ENCODE measurements at regions not wholly inside any gene's neighbourhood (a gene's known extent, or its start where the extent isn't known, plus 50 kb on each side); places are given as distances from the start of the nearest gene placed in this dataset.

DNA sequence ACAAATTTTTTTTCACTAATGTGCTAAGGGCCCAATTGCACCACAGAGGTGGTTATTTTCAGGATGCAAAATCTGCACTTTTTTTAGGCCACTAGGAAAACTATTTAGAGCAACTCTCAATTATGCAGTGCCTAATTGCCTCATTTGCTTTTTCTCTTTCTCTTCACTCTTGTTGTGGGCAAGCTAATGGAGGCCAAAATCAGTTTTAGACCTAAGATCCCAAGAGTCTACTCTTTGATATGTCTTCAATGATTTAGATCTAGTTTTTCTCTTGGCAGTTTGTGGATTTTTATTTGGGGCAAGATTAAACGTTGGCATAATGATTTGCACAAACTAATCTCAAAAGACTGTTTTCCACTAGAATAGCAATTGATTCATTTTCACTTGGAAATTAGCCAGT, 1996.9 kb downstream of the LRRC4C start:
- TF ChIP-seq, protein P1, sequence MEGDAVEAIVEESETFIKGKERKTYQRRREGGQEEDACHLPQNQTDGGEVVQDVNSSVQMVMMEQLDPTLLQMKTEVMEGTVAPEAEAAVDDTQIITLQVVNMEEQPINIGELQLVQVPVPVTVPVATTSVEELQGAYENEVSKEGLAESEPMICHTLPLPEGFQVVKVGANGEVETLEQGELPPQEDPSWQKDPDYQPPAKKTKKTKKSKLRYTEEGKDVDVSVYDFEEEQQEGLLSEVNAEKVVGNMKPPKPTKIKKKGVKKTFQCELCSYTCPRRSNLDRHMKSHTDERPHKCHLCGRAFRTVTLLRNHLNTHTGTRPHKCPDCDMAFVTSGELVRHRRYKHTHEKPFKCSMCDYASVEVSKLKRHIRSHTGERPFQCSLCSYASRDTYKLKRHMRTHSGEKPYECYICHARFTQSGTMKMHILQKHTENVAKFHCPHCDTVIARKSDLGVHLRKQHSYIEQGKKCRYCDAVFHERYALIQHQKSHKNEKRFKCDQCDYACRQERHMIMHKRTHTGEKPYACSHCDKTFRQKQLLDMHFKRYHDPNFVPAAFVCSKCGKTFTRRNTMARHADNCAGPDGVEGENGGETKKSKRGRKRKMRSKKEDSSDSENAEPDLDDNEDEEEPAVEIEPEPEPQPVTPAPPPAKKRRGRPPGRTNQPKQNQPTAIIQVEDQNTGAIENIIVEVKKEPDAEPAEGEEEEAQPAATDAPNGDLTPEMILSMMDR (conservative IDR thresholded peaks at IDR 0.05; ENCODE audit: low read depth, low read length), result no peak
- H3K4me3 ChIP-seq (ENCODE audit: low read depth, low read length), result no peak overlapping the region
- DNase-seq (ENCODE audit: low read depth), result no peak

GRCh38 chr11:39461066-39461465, 1998.4 kb downstream of the LRRC4C start:
- H3K4me3 ChIP-seq (ENCODE audit: low read depth, low read length), result no peak overlapping the region
- no peak for DNase-seq (ENCODE audit: low read depth)
- TF ChIP-seq, protein P1 (conservative IDR thresholded peaks at IDR 0.05; ENCODE audit: low read depth, low read length), result no peak

DNA sequence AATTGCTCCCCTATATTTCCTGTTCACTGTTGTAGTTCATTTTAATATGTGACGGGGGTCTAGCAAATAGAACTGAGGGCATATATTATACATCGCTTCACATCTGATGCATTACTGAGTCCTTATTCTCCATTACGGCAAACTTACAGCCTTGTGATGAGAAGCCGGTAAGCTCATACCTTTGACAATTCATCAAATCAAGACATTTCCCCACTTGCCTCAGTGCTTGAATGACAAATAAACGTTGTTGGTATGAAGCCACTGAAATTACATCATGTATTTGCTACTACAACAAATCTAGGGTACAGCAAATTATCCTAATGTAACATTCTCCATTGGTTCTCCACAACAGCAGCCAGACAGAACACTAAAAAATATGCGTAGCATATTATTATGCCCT, 1999.8 kb downstream of the LRRC4C start:
- TF ChIP-seq, protein P1 (conservative IDR thresholded peaks at IDR 0.05; ENCODE audit: low read depth, low read length), result no peak
- no peak for DNase-seq (ENCODE audit: low read depth)
- no peak overlapping the region for H3K4me3 ChIP-seq (ENCODE audit: low read depth, low read length)

DNA sequence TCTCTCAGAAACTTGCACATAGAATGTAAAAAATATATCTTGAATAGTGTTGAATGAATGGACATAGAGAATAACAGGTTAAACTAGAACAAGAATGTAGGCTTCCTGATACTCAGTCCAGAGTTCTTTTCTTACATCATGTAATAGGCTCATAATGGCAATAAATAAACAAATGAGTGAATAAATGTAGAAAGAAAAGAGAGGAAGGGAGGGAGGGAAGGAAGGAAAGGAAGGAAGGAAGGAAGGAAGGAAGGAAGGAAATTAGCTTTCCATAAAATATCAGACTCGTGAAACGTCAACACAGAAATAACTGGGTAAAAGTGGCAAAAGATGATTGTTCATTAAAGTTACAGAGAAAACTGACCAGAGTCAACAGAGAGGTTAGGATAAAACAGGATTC, 2001.0 kb downstream of the LRRC4C start:
- no peak overlapping the region for H3K4me3 ChIP-seq (ENCODE audit: low read depth, low read length)

DNA sequence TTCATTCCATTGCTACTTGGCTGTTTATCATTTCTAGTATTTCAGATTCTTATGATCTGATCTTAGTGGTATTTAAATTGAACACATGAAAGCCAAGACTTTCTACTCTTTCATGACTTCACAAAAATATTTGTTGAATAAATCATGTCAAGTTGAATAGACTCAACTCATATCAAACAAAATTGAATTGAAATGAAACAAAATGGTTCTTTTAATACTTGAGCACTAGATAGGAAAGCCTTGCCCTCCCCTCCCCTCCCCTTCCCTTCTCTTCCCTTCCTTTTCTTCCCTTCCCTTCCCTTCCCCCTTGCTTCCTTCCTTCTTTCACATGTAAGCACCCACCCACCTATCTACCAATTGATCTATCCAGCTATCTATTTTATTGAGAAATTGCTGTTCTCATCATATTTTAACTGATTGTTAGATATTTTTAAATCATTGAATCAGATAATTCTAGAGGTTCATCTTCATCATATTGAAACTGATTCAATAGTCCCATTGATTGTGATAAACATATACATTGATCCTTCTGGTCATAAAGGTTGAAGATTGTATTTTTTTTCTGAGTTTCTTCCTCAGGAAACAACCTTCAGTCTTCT, 2015.9 kb downstream of the LRRC4C start:
- DNase-seq (ENCODE audit: low read depth), result no peak
- H3K4me3 ChIP-seq (ENCODE audit: low read depth, low read length), result no peak overlapping the region
- TF ChIP-seq, protein P1 (conservative IDR thresholded peaks at IDR 0.05; ENCODE audit: low read depth, low read length), result no peak

More for the DNA sequence above, 2001.0 kb downstream of the LRRC4C start:
- TF ChIP-seq, protein P1 (conservative IDR thresholded peaks at IDR 0.05; ENCODE audit: low read depth, low read length), result no peak
- DNase-seq (ENCODE audit: low read depth), result no peak

DNA sequence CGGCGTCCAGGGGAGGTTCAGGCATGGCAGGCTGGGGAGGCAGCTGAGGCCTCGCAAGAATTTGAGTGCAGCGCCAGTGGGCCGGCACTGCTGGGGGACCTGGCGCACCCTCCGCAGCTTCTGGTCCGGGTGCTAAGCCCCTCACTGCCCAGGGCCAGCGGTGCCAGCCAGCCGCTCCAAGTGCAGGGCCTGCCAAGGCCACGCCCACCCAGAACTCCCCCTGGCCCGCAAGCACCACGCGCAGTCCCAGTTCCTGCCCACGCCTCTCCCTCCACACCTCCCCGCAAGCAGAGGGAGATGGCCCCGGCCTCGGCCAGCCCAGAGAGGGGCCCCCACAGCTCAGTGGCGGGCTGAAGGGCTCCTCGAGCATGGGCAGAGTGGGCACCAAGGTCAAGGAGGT, 2017.3 kb downstream of the LRRC4C start:
- TF ChIP-seq, protein P1 (conservative IDR thresholded peaks at IDR 0.05; ENCODE audit: low read depth, low read length), result no peak
- no peak for DNase-seq (ENCODE audit: low read depth)
- H3K4me3 ChIP-seq (ENCODE audit: low read depth, low read length), result no peak overlapping the region

DNA sequence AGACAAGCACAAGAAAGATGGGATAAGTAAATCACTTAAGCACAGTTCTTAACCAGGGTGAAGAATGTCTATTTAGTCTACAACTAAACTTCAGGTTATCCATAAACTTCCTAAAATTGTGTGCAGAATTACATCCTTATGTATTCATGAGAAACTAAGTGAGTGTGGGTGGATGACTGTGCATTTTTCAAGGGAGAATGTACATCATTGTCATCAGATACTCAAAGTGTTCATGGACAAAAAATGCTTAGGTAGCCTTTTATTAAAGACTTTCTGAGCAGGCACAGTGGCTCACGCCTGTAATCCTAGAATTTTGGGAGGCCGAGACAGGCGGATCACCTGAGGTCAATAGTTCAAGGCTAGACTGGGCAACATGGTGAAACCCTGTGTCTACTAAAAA, 2023.8 kb downstream of the LRRC4C start:
- TF ChIP-seq, protein P1 (conservative IDR thresholded peaks at IDR 0.05; ENCODE audit: low read depth, low read length), result no peak
- H3K4me3 ChIP-seq (ENCODE audit: low read depth, low read length), result no peak overlapping the region
- no peak for DNase-seq (ENCODE audit: low read depth)
